CD4-positive, CD25-positive, alpha-beta regulatory T cell (primary cell): ENCODE measurements at regions not wholly inside any gene's neighbourhood (a gene's known extent, or its start where the extent isn't known, plus 50 kb on each side); places are given as distances from the start of the nearest gene placed in this dataset.

Experiments
- ATAC-seq, 2 donors: fragments of 150-1000 bp; cut with Tn5 transposase; one replicate each; pipeline ENCODE4 v1.10.0; 2021; ENCODE audit warnings: low read depth in 2 of 2, moderate number of reproducible peaks in 2 of 2, moderate library complexity in 1 of 2
- DNase-seq, 3 donors: peaks; one replicate each; pipeline versions ENCODE4 v3.0.0 to v3.0.0-alpha.2; 2012 to 2022; ENCODE audit warnings: mixed read lengths in 1 of 3
- H3K27ac ChIP-seq: one replicate; pipeline ENCODE4 v1.7.0; 2013; ENCODE audit warnings: mild to moderate bottlenecking, low read length; ENCODE audit not compliant: insufficient read depth, poor library complexity, severe bottlenecking
- H3K27me3 ChIP-seq: one replicate; pipeline ENCODE4 v1.7.0; 2013; ENCODE audit warnings: low read length; ENCODE audit not compliant: control insufficient read depth, insufficient read depth
- H3K36me3 ChIP-seq: one replicate; pipeline ENCODE4 v1.7.0; 2013; ENCODE audit warnings: mild to moderate bottlenecking, low read length, moderate library complexity; ENCODE audit not compliant: control insufficient read depth, insufficient read depth
- H3K4me1 ChIP-seq: 2 replicates; pipeline ENCODE4 v1.7.0; 2013; ENCODE audit warnings: mild to moderate bottlenecking, low read length; ENCODE audit not compliant: insufficient read depth, control insufficient read depth, poor library complexity, severe bottlenecking
- H3K4me3 ChIP-seq: one replicate; pipeline ENCODE4 v1.7.0; 2013; ENCODE audit warnings: low read depth, mild to moderate bottlenecking, low read length, moderate library complexity
- H3K9me3 ChIP-seq, 2 experiments: 1 replicate in 1 of 2; 2 replicates in 1 of 2; pipeline ENCODE4 v1.7.0; 2013; ENCODE audit warnings: low read length in 2 of 2, mild to moderate bottlenecking in 1 of 2, moderate library complexity in 1 of 2; ENCODE audit not compliant: control insufficient read depth in 2 of 2
- H3K27ac Mint-ChIP-seq, 3 donors: one replicate each; pipeline ENCODE4 v1.8.0; 2020 to 2022; ENCODE audit warnings: mild to moderate bottlenecking in 3 of 3, mixed read lengths in 3 of 3, moderate library complexity in 2 of 3
- H3K27me3 Mint-ChIP-seq: one replicate; pipeline ENCODE4 v1.8.0; 2022; ENCODE audit warnings: mild to moderate bottlenecking, mixed read lengths
- H3K36me3 Mint-ChIP-seq: one replicate; pipeline ENCODE4 v1.8.0; 2020; ENCODE audit warnings: mixed read lengths
- H3K4me1 Mint-ChIP-seq, 4 donors: one replicate each; pipeline ENCODE4 v1.8.0; 2020 to 2022; ENCODE audit warnings: mixed read lengths in 4 of 4, mild to moderate bottlenecking in 1 of 4
- H3K4me3 Mint-ChIP-seq, 4 donors: one replicate each; pipeline ENCODE4 v1.8.0; 2020 to 2022; ENCODE audit warnings: mild to moderate bottlenecking in 4 of 4, mixed read lengths in 4 of 4, moderate library complexity in 3 of 4
- H3K9me3 Mint-ChIP-seq, 7 donors: one replicate each; pipeline ENCODE4 v1.8.0; 2020 to 2022; ENCODE audit warnings: mixed read lengths in 7 of 7, mild to moderate bottlenecking in 3 of 7, moderate library complexity in 2 of 7

DNA sequence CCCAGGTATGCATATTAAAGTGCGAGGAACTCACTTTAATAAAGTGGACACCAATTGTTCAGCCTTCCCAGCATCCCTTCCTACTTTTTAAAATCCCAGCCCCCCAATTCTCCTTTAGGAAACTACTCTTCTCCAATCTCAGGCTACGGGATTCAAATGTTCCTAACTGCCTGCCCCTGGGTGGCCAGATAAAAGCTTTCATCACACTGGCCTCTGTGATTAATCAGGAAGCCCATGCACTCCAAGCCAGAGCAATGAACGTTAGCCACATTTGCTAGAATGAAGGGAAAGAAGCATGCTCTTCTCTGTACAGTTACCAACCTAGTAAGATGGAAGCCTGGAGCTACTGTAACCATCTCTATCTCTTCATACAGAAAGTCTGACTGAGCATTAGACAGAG lies 250.3 kb upstream of the UBE2E2 start:
- ATAC-seq (no peak), DNase-seq (no peak)
- no peaks in the 10 kb centered on the region for H3K4me1 Mint-ChIP-seq
- Histone ChIP-seq H3K9me3 (no peaks in the 10 kb centered on the region), H3K36me3 (no peaks in the 10 kb centered on the region), H3K4me3 (no peak overlapping the region), H3K4me1 (no peaks in the 10 kb centered on the region), H3K27ac (no peak overlapping the region), H3K27me3 (no peaks in the 10 kb centered on the region)
- H3K36me3 Mint-ChIP-seq, result peaks cover 4% of the 10 kb centered on the region
- no peak overlapping the region for H3K4me3 Mint-ChIP-seq
- H3K27me3 Mint-ChIP-seq, result no peaks in the 10 kb centered on the region
- no peak overlapping the region for H3K27ac Mint-ChIP-seq
- H3K9me3 Mint-ChIP-seq, result peaks cover 0 to 9% (median 2%) of the 10 kb centered on the region in 7 donors

DNA sequence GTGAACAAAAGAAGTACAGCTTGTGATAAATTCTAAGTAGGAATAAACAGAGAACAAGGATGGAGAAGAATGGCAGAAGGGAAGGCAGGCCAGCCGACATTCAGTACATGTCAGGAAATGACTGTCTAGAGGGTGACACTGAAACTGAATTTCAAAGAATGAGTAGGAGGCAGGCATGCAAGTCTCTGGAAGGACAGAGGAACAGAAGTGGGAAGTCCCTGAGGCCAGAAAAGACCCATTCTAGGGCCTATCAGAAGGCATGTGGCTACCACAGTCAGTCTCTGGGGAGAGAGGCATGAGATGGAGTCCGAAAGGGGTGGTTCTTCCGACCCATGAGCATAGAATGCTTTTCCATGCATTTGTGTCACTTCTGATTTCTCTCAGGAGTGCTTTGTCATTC lies 243.5 kb upstream of the UBE2E2 start:
- no peak for ATAC-seq

DNA sequence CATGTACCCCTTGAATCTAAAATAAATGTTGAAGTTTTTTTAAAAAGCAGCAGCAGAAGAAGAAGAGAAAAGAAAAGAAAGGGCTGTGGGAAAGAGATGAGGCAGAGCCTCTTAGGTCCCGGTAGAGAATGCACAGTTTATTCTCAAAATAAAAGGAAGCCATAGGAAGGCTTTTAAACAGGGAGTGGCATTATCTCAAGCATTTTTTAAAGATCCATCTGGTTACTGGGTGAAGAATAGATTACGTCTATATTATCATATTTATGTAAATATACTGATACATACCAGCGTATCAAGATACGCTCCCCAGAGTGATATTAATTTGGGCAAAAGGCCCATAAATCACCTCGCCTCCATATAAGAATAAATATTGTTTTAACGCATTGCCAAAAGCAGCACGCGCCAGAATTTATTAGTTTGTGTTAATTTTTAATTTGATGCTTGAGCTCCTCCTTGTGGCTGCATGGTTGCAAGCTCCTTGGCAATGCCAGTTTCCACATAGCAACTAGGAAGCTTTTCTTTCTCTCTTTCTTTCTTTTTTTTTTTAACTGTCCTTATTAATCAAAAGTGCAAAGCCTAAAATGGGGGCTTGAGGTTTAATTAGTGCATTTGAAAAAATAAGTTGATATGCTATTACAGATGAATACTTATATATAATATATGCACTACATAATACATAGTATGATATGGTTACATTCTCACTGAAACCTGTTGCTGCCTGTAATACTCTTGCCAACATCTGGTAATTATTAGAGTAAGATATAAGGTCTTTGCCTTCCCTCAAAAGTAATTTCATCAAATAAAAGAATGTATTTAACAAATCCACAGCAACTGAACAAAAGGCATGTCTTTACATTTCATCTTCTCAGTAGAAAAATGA lies 242.8 kb upstream of the UBE2E2 start:
- H3K27me3 Mint-ChIP-seq, result no peaks in the 10 kb centered on the region
- ATAC-seq (no peak), DNase-seq (peak in 1 of 3 donors; percentile 27)
- H3K36me3 Mint-ChIP-seq, result peaks cover 4% of the 10 kb centered on the region
- H3K27ac Mint-ChIP-seq, result no peak overlapping the region
- H3K4me3 Mint-ChIP-seq, result no peak overlapping the region
- Histone ChIP-seq H3K4me3 (no peak overlapping the region), H3K27ac (no peak overlapping the region), H3K4me1 (no peaks in the 10 kb centered on the region), H3K9me3 (no peaks in the 10 kb centered on the region), H3K27me3 (no peaks in the 10 kb centered on the region), H3K36me3 (no peaks in the 10 kb centered on the region)
- H3K4me1 Mint-ChIP-seq, result no peaks in the 10 kb centered on the region
- peaks cover 0 to 6% (median 0%) of the 10 kb centered on the region in 7 donors for H3K9me3 Mint-ChIP-seq

More for the DNA sequence above, 243.5 kb upstream of the UBE2E2 start:
- Mint-ChIP-seq H3K9me3 (peaks cover 0 to 5% (median 0%) of the 10 kb centered on the region in 7 donors), H3K27me3 (no peaks in the 10 kb centered on the region), H3K4me1 (no peaks in the 10 kb centered on the region), H3K36me3 (peaks cover 4% of the 10 kb centered on the region), H3K27ac (no peak overlapping the region), H3K4me3 (no peak overlapping the region)
- Histone ChIP-seq H3K27me3 (no peaks in the 10 kb centered on the region), H3K27ac (no peak overlapping the region), H3K4me3 (no peak overlapping the region), H3K9me3 (no peaks in the 10 kb centered on the region), H3K4me1 (no peaks in the 10 kb centered on the region), H3K36me3 (no peaks in the 10 kb centered on the region)
- DNase-seq, result no peak

DNA sequence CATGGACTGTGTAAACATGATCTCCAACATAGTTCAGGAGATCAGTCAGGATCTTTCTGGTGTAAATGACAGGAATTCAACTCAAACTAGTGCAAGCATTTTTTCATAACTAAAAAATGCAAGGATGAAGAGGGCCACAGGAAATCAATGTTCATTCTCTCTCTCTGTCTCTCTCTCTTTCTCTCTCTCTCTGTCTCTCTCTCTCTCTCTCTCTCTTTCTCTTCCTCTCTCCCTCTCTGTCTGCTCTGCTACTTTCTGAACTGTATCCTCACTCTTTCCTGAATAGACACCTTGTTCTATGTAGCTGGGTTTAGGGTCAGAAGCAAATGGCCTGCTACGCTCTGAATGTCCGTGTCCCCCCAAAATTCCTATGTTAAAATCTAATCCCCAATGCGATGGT lies 240.9 kb upstream of the UBE2E2 start:
- Histone ChIP-seq H3K4me1 (no peaks in the 10 kb centered on the region), H3K4me3 (no peak overlapping the region), H3K36me3 (no peaks in the 10 kb centered on the region), H3K9me3 (no peaks in the 10 kb centered on the region), H3K27me3 (no peaks in the 10 kb centered on the region), H3K27ac (no peak overlapping the region)
- Mint-ChIP-seq H3K36me3 (no peaks in the 10 kb centered on the region), H3K4me1 (no peaks in the 10 kb centered on the region), H3K27ac (no peak overlapping the region), H3K9me3 (peaks cover 0 to 6% (median 0%) of the 10 kb centered on the region in 7 donors), H3K4me3 (no peak overlapping the region), H3K27me3 (peaks cover 3% of the 10 kb centered on the region)
- ATAC-seq, result no peak
- DNase-seq, result no peak

DNA sequence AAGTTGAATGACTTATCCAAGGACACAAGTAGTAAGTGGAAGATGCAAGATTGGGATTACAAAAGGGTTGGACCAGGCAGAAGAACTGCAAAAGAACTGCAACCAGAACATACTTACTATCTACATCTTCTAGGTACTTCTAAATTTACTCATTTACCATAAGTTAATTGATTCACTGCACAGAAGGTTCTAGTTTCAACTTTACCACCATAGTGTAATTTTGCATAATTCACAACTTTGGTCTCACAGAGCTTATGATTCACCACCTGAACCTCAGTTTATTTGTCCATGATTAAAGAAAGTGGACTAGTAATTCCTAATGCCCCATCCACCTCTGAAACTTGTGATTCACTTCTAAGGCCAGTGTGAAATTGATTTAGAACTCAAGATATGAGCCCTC lies 236.8 kb upstream of the UBE2E2 start:
- H3K4me3 ChIP-seq, result no peak overlapping the region
- no peaks in the 10 kb centered on the region for H3K27me3 ChIP-seq
- no peaks in the 10 kb centered on the region for H3K36me3 ChIP-seq
- H3K27ac ChIP-seq, result no peak overlapping the region
- no peak for ATAC-seq
- H3K4me1 ChIP-seq, result no peaks in the 10 kb centered on the region
- no peak overlapping the region for H3K4me3 Mint-ChIP-seq
- no peaks in the 10 kb centered on the region for H3K4me1 Mint-ChIP-seq
- peaks cover 0 to 5% (median 0%) of the 10 kb centered on the region in 7 donors for H3K9me3 Mint-ChIP-seq
- H3K27me3 Mint-ChIP-seq, result peaks cover 6% of the 10 kb centered on the region
- DNase-seq, result no peak
- H3K27ac Mint-ChIP-seq, result no peak overlapping the region
- H3K9me3 ChIP-seq, result no peaks in the 10 kb centered on the region
- H3K36me3 Mint-ChIP-seq, result no peaks in the 10 kb centered on the region

DNA sequence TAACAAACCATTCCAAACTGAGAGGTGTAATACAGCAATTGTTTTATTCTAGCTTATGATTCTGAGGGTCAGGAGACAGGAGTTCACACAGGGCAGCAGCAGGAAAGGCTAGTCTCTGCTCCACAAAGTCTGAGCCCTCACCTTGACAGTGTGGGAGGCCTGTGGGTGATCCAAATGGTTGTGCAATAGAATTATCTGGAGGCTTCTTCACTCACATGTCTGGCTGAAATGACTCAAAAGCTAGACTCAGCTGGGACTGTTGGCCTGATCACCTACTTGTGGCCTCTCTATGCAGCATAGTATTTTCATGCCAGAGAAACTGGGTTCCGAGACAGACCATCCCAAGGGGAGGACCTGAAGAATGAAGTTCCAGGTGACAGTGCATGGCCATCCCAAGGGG lies 233.9 kb upstream of the UBE2E2 start:
- Histone ChIP-seq H3K4me3 (no peak overlapping the region), H3K4me1 (no peaks in the 10 kb centered on the region), H3K9me3 (no peaks in the 10 kb centered on the region), H3K36me3 (no peaks in the 10 kb centered on the region), H3K27me3 (no peaks in the 10 kb centered on the region), H3K27ac (no peak overlapping the region)
- peaks cover 0 to 4% (median 1%) of the 10 kb centered on the region in 7 donors for H3K9me3 Mint-ChIP-seq
- no peaks in the 10 kb centered on the region for H3K36me3 Mint-ChIP-seq
- H3K27ac Mint-ChIP-seq, result no peak overlapping the region
- no peak overlapping the region for H3K4me3 Mint-ChIP-seq
- no peaks in the 10 kb centered on the region for H3K4me1 Mint-ChIP-seq
- ATAC-seq (no peak), DNase-seq (no peak)
- H3K27me3 Mint-ChIP-seq, result peaks cover 6% of the 10 kb centered on the region

DNA sequence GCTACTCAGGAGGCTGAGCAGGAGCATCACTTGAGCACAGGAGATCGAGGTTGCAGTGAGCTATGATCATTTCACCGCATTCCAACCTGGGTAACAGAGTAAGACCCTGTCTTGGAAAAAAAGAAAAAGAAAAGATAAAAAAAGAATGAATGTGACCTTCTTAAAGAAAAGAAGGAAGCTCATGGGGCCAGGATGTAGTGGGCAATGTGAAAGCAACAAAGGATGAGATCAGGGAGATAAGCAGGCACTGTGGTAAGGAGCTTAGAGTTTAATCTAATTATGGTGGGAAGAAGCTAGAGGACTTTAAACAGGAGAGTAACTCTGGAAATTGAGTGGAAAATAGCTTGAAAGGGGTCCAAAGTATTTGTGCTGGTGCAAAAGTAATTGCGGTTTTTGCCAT lies 231.6 kb upstream of the UBE2E2 start:
- no peaks in the 10 kb centered on the region for H3K9me3 ChIP-seq
- H3K27ac ChIP-seq, result no peak overlapping the region
- no peak overlapping the region for H3K27ac Mint-ChIP-seq
- no peaks in the 10 kb centered on the region for H3K4me1 ChIP-seq
- peaks cover 0 to 4% (median 2%) of the 10 kb centered on the region in 7 donors for H3K9me3 Mint-ChIP-seq
- no peaks in the 10 kb centered on the region for H3K27me3 ChIP-seq
- H3K4me3 Mint-ChIP-seq, result no peak overlapping the region
- no peaks in the 10 kb centered on the region for H3K4me1 Mint-ChIP-seq
- H3K27me3 Mint-ChIP-seq, result peaks cover 6% of the 10 kb centered on the region
- DNase-seq, result no peak
- no peaks in the 10 kb centered on the region for H3K36me3 Mint-ChIP-seq
- H3K36me3 ChIP-seq, result no peaks in the 10 kb centered on the region
- H3K4me3 ChIP-seq, result no peak overlapping the region
- no peak for ATAC-seq

DNA sequence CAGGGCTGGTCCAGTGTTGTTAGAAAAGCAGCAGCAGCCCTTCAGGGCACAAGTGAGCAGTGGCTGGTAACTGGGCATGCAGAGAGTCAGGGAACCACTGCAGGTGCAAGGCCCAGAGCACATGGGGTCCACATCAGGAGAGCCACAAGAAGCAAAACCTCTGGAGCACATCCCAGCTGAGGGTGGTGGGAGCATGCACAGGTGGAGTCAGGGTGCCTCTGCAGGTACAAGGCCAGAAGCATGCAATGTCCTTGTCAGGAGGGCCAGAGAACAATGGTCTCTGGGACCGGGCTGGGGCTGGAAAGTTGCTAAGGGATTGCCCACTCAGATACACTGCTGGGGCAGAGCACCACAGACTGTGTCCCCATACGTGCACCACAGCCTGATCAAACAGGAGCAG lies 226.1 kb upstream of the UBE2E2 start:
- no peak overlapping the region for H3K27ac ChIP-seq
- no peaks in the 10 kb centered on the region for H3K27me3 Mint-ChIP-seq
- no peak for ATAC-seq

More for the DNA sequence above, 226.1 kb upstream of the UBE2E2 start:
- H3K36me3 Mint-ChIP-seq, result no peaks in the 10 kb centered on the region
- H3K27ac Mint-ChIP-seq, result peak overlapping the region in 1 of 3 donors; percentile 4
- H3K4me3 Mint-ChIP-seq, result no peak overlapping the region
- H3K4me1 Mint-ChIP-seq, result peaks cover 0 to 4% (median 0%) of the 10 kb centered on the region in 4 donors
- DNase-seq, result no peak
- no peaks in the 10 kb centered on the region for H3K4me1 ChIP-seq
- no peaks in the 10 kb centered on the region for H3K9me3 ChIP-seq
- no peaks in the 10 kb centered on the region for H3K27me3 ChIP-seq
- H3K36me3 ChIP-seq, result no peaks in the 10 kb centered on the region
- H3K9me3 Mint-ChIP-seq, result peaks cover 0 to 6% (median 1%) of the 10 kb centered on the region in 7 donors
- H3K4me3 ChIP-seq, result no peak overlapping the region
